Neural cell (in vitro differentiated cells): ENCODE measurements at regions not wholly inside any gene's neighbourhood (a gene's known extent, or its start where the extent isn't known, plus 50 kb on each side); places are given as distances from the start of the nearest gene placed in this dataset.

Experiments
- H2AFZ ChIP-seq: fragments of 200-600, 300-800 bp; sonication (generic), shearing (Covaris generic); 2 replicates; pipeline ENCODE4 v1.6.0; 2014; ENCODE audit warnings: low read depth, mild to moderate bottlenecking, antibody characterized with exemption, low read length, moderate library complexity
- H3F3A ChIP-seq: fragments of 200-600 bp; shearing (Covaris generic); 2 replicates; pipeline ENCODE4 v1.6.1; 2016; ENCODE audit warnings: mild to moderate bottlenecking, moderate library complexity, mixed read lengths, antibody characterized with exemption, low read length; ENCODE audit not compliant: insufficient read depth, poor library complexity, severe bottlenecking
- H3K27ac ChIP-seq: fragments of 200-600, 300-800 bp; sonication (generic), shearing (Covaris generic); 2 replicates; pipeline ENCODE4 v1.5.1; 2014; ENCODE audit warnings: mild to moderate bottlenecking, low read length, moderate library complexity
- H3K27me3 ChIP-seq: fragments of 300-800, 200-600 bp; sonication (generic), shearing (Covaris generic); 2 replicates; pipeline ENCODE4 v1.6.0; 2014; ENCODE audit warnings: mild to moderate bottlenecking, low read depth, low read length, moderate library complexity; ENCODE audit not compliant: insufficient read depth
- H3K36me3 ChIP-seq: fragments of 300-800, 200-600 bp; sonication (generic), shearing (Covaris generic); 2 replicates; pipeline ENCODE4 v1.5.1; 2014; ENCODE audit warnings: mild to moderate bottlenecking, antibody characterized with exemption, low read length, moderate library complexity; ENCODE audit not compliant: insufficient read depth
- H3K4me2 ChIP-seq: fragments of 300-800, 200-600 bp; sonication (generic), shearing (Covaris generic); 2 replicates; pipeline ENCODE4 v1.6.0; 2014; ENCODE audit warnings: mild to moderate bottlenecking, low read length
- H3K4me3 ChIP-seq: fragments of 300-800, 200-600 bp; sonication (generic), shearing (Covaris generic); 2 replicates; pipeline ENCODE4 v1.5.1; 2014; ENCODE audit warnings: mild to moderate bottlenecking, low read length, moderate library complexity
- H3K79me2 ChIP-seq: fragments of 200-600 bp; shearing (Covaris generic); replicated peaks from 2 replicates; pipeline ENCODE4 v1.6.0; 2014; ENCODE audit warnings: mild to moderate bottlenecking, low read length, moderate library complexity; ENCODE audit not compliant: insufficient read depth
- H3K9ac ChIP-seq: fragments of 300-800, 200-600 bp; sonication (generic), shearing (Covaris generic); 2 replicates; pipeline ENCODE4 v1.6.1; 2016; ENCODE audit warnings: mild to moderate bottlenecking, low read length, mixed read lengths
- H3K9me2 ChIP-seq: fragments of 200-600 bp; shearing (Covaris generic); 2 replicates; pipeline ENCODE4 v1.6.1; 2016; ENCODE audit warnings: mild to moderate bottlenecking, low read length, mixed read lengths; ENCODE audit not compliant: insufficient read depth
- H3K9me3 ChIP-seq: fragments of 200-600, 300-800 bp; sonication (generic), shearing (Covaris generic); 2 replicates; pipeline ENCODE4 v1.6.1; 2016; ENCODE audit warnings: mild to moderate bottlenecking, mixed run types, low read length, moderate library complexity, mixed read lengths
- H4K20me1 ChIP-seq: fragments of 200-600 bp; shearing (Covaris generic); 2 replicates; pipeline ENCODE4 v1.6.1; 2016; ENCODE audit warnings: mild to moderate bottlenecking, mixed run types; ENCODE audit not compliant: insufficient read depth
- CTCF ChIP-seq: fragments of 450-650 bp; IDR thresholded peaks from 2 replicates; pipeline ENCODE4 v1.5.1; 2014; ENCODE audit warnings: antibody characterized with exemption, mild to moderate bottlenecking, moderate library complexity; ENCODE audit not compliant: poor library complexity, severe bottlenecking
- EP300 ChIP-seq: fragments of 450-650 bp; conservative IDR thresholded peaks from 2 replicates; pipeline ENCODE4 v1.6.1; 2014; ENCODE audit warnings: antibody characterized with exemption, mild to moderate bottlenecking, moderate library complexity; ENCODE audit not compliant: poor library complexity, severe bottlenecking
- EZH2 ChIP-seq: fragments of 200-600, 300-800 bp; shearing (Covaris generic), sonication (generic); IDR thresholded peaks from 2 replicates; pipeline ENCODE4 v1.6.1; 2014; ENCODE audit warnings: antibody characterized with exemption, low read length, borderline replicate concordance, mild to moderate bottlenecking; ENCODE audit not compliant: insufficient read depth, poor library complexity, severe bottlenecking
- MXI1 ChIP-seq: fragments of 450-650 bp; conservative IDR thresholded peaks from 2 replicates; pipeline ENCODE4 v1.6.1; 2014; ENCODE audit warnings: antibody characterized with exemption, mild to moderate bottlenecking; ENCODE audit not compliant: poor library complexity, severe bottlenecking
- POLR2AphosphoS5 ChIP-seq: IDR thresholded peaks from 2 replicates; pipeline ENCODE4 v1.6.1; 2012
- RAD21 ChIP-seq: fragments of 450-650 bp; conservative IDR thresholded peaks from 2 replicates; pipeline ENCODE4 v1.6.1; 2014; ENCODE audit warnings: antibody characterized with exemption, mild to moderate bottlenecking, moderate library complexity
- REST ChIP-seq: IDR thresholded peaks from 2 replicates; pipeline ENCODE4 v1.6.1; 2012; ENCODE audit warnings: borderline replicate concordance
- SMC3 ChIP-seq: fragments of 450-650 bp; conservative IDR thresholded peaks from 2 replicates; pipeline ENCODE4 v1.6.1; 2014; ENCODE audit warnings: antibody characterized with exemption, mild to moderate bottlenecking, moderate library complexity; ENCODE audit not compliant: poor library complexity
- TAF1 ChIP-seq: IDR thresholded peaks from 2 replicates; pipeline ENCODE4 v1.6.1; 2012; ENCODE audit warnings: low read depth

DNA sequence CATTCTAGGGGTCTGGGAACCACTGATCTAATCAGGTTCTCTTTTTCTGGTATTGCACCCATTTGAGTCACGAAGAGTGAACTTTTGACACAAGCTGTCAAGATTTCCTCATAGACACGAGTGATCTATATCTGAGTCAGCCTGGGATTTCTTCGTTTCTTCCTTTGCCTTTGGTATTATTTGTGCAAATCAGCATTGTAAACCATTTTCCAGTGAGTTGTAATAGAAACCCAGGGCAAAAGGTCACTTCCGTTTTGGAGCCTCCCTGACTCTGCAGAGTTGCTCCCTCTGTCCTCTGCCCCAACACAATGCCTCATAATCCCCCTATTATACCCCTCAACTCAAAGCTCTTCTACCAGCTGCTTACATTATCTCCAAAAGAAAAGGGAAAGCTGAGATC lies 615.1 kb downstream of the EFNB2 start:
- Histone ChIP-seq H3K79me2 (no peaks in the 10 kb centered on the region), H4K20me1 (no peaks in the 10 kb centered on the region), H3K4me2 (no peak overlapping the region), H3K36me3 (no peaks in the 10 kb centered on the region), H3K27me3 (no peaks in the 10 kb centered on the region), H3K9ac (no peak overlapping the region), H3K9me2 (no peaks in the 10 kb centered on the region), H3F3A (no peaks in the 10 kb centered on the region), H3K4me3 (no peak overlapping the region), H3K27ac (no peak overlapping the region), H2AFZ (no peak overlapping the region), H3K9me3 (no peaks in the 10 kb centered on the region)
- TF ChIP-seq POLR2AphosphoS5, result no peak
- no peak for TF ChIP-seq TAF1
- TF ChIP-seq SMC3, result no peak
- no peak for TF ChIP-seq EZH2
- TF ChIP-seq EP300, result no peak
- TF ChIP-seq MXI1, result no peak
- no peak for TF ChIP-seq RAD21
- no peak for TF ChIP-seq REST
- no peak for TF ChIP-seq CTCF

GRCh38 chr13:105918842-105919741 lies 616.4 kb downstream of the EFNB2 start:
- H3K27ac ChIP-seq, result no peak overlapping the region
- no peaks in the 10 kb centered on the region for H3K9me3 ChIP-seq
- H4K20me1 ChIP-seq, result no peaks in the 10 kb centered on the region
- H3K4me2 ChIP-seq, result no peak overlapping the region
- no peak overlapping the region for H3K4me3 ChIP-seq
- H3K36me3 ChIP-seq, result no peaks in the 10 kb centered on the region
- H3K9ac ChIP-seq, result no peak overlapping the region
- no peaks in the 10 kb centered on the region for H3K27me3 ChIP-seq
- no peak for TF ChIP-seq REST
- TF ChIP-seq POLR2AphosphoS5, result no peak
- no peak for TF ChIP-seq EZH2
- TF ChIP-seq TAF1, result no peak
- TF ChIP-seq MXI1, result no peak
- TF ChIP-seq CTCF, result no peak
- no peak for TF ChIP-seq SMC3
- TF ChIP-seq RAD21, result no peak
- TF ChIP-seq EP300, result no peak
- H2AFZ ChIP-seq, result no peak overlapping the region
- no peaks in the 10 kb centered on the region for H3K9me2 ChIP-seq
- no peaks in the 10 kb centered on the region for H3F3A ChIP-seq
- H3K79me2 ChIP-seq, result no peaks in the 10 kb centered on the region
